ENCODE measurements at regions not wholly inside any gene's neighbourhood (a gene's known extent, or its start where the extent isn't known, plus 50 kb on each side); places are given as distances from the start of the nearest gene placed in this dataset.
A peak's percentile ranks its signal among the peaks of the same experiment; 100 is the strongest.
"Not testable (repeated sequence)": the region's sequence is repeated elsewhere in the genome, so short reads cannot be mapped to it uniquely, and the experiment has no call there.

- DNase-seq (no peak), ATAC-seq (no peak)
- intact Hi-C loops (cut with DNase I, micrococcal nuclease) = loop anchor here in 1 of 2 donors (10.0 kb wide), 1 partner anchor 59 kb away; no protein-coding TSS in a partner anchor
Observed at GRCh38 chr9:1913631-1914330, 101.4 kb upstream of the SMARCA2 start.

GRCh38 chr9:1916095-1916494, 99.1 kb upstream of the SMARCA2 start:
- no peak for ATAC-seq

DNA sequence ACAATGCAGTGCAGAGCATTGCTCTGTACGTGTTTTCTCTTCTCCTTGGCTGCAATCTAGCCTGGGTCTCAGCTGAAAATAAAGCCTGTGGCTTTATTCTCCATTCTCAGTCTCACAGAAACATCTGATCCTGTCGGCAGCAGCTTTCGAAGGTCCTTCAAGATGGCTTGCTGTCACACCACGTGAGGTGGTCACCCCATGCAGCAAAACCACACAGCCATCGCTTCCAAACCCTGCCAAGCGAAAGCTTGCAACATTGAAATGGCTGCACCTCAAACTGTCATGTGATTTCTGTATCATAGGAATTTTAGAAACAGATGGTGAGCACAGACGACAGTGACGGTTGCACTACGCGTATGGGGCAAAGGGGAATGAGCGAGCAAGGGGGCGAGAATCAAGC, 98.5 kb upstream of the SMARCA2 start:
- DNase-seq (no peak), ATAC-seq (no peak)
- intact Hi-C loops (cut with DNase I, micrococcal nuclease) = loop anchor here in 1 of 2 donors (10.0 kb wide), 1 partner anchor 62 kb away; no protein-coding TSS in a partner anchor

More at GRCh38 chr9:1916095-1916494, 99.1 kb upstream of the SMARCA2 start:
- DNase-seq = no peak
- intact Hi-C loops (cut with DNase I, micrococcal nuclease) = loop anchor here in 1 of 2 donors (10.0 kb wide), 1 partner anchor 61 kb away; no protein-coding TSS in a partner anchor

DNA sequence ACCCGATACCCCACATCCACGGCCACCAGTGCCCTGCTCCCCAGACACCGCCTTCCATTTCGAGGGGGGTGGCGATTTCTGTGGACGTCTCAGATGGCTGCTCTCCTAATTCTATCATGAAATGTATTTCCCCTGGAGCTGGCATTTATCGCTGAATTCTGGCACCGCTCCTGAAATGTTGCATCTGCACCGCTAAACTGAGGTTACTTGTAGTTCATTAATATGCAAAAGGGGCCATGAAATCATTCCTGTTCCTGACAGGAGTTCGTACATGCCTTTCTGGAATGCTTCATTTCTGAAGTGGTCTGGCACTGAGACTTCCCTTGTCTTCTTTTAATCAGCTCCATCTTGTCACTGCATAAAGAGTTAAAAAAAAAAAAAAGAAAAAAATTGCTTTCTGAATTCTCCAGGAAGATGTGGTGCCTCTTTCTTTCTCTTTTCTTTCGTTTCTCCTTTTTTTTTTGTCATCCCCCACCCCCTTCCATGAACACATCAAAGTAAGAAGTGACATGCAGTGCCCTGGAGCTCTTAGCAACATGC, 97.7 kb upstream of the SMARCA2 start:
- intact Hi-C loops (cut with DNase I, micrococcal nuclease) = loop anchor here in 1 of 2 donors (10.0 kb wide), 1 partner anchor 63 kb away; no protein-coding TSS in a partner anchor
- ATAC-seq (no peak), DNase-seq (no peak)

- no peak for DNase-seq
- intact Hi-C loops (cut with DNase I, micrococcal nuclease) = loop anchor here in 1 of 2 donors (10.0 kb wide), 1 partner anchor 63 kb away; no protein-coding TSS in a partner anchor
- no peak for ATAC-seq
Observed at GRCh38 chr9:1918108-1918507, 97.0 kb upstream of the SMARCA2 start.

GRCh38 chr9:1918622-1919021, 96.5 kb upstream of the SMARCA2 start:
- ATAC-seq (no peak), DNase-seq (no peak)
- intact Hi-C loops (cut with DNase I, micrococcal nuclease) = loop anchor here in 1 of 2 donors (10.0 kb wide), 1 partner anchor 64 kb away; no protein-coding TSS in a partner anchor

- intact Hi-C loops (cut with DNase I, micrococcal nuclease) = loop anchor here in 1 of 2 donors (10.0 kb wide), 1 partner anchor 64 kb away; no protein-coding TSS in a partner anchor
- ATAC-seq = no peak
- no peak for DNase-seq
Observed at GRCh38 chr9:1919229-1919628, 95.9 kb upstream of the SMARCA2 start.

DNA sequence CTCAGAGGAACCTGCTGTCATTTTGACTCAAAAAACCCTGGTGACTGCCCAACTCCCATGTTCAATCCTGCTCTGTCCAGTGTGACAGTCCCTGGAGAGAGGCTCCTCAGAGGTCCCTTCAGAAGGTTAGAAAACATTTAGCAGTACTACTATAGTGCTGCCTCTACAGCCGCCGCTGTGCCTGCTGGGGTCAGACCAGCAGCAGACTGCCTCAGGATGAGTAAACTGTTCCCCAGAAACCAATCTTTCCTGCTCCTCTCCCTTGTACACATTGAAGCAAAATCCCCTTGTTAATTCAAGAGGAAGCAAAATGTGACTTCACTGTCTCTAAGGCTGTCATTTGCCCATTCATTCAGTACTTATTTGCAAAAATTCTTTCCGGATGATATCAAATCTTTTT, 94.8 kb upstream of the SMARCA2 start:
- DNase-seq = no peak
- ATAC-seq = no peak
- intact Hi-C loops (cut with DNase I, micrococcal nuclease) = no loop called here

GRCh38 chr9:1922026-1922425, 93.1 kb upstream of the SMARCA2 start:
- ATAC-seq = no peak
- intact Hi-C loops (cut with DNase I, micrococcal nuclease) = no loop called here
- DNase-seq = no peak

- no peak for DNase-seq
- intact Hi-C loops (cut with DNase I, micrococcal nuclease) = no loop called here
- ATAC-seq = no peak
Observed at GRCh38 chr9:1927546-1927945, 87.6 kb upstream of the SMARCA2 start.

GRCh38 chr9:1929134-1929533, 86.0 kb upstream of the SMARCA2 start:
- DNase-seq = no peak
- no peak for ATAC-seq
- intact Hi-C loops (cut with DNase I, micrococcal nuclease) = no loop called here

DNA sequence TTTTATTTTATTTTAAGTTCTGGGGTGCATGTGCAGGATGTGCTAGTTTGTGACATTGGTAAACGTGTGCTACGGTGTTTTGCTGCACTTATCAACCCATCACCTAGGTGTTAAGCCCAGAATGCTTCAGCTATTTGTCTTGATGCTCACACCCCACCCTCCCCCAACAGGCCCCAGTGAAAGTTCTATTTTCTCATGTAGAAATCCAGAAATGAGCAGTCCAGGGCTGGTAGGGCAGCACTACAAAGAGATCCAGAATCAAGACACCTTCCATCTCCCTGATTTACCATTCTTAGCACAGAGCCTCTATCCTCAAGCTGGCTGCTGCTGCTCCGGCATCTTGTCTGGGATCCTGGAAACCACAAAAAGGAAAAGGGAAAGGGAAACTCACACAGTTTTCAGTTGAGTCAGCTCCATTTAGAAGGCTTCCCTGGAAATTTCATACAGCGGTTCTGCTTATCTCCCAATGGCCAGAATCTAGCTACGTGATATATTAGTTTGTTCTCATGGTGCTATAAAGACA, 85.4 kb upstream of the SMARCA2 start:
- no peak for DNase-seq
- ATAC-seq = no peak
- intact Hi-C loops (cut with DNase I, micrococcal nuclease) = no loop called here

- ATAC-seq; intact Hi-C loops (cut with DNase I, micrococcal nuclease); DNase-seq: not testable (repeated sequence)
Observed at GRCh38 chr9:1930245-1930736, 84.9 kb upstream of the SMARCA2 start.

GRCh38 chr9:1938135-1938534, 77.0 kb upstream of the SMARCA2 start:
- no peak for DNase-seq
- no peak for ATAC-seq
- intact Hi-C loops (cut with DNase I, micrococcal nuclease) = no loop called here

GRCh38 chr9:1938675-1939170, 76.4 kb upstream of the SMARCA2 start:
- intact Hi-C loops (cut with DNase I, micrococcal nuclease) = no loop called here
- no peak for ATAC-seq
- DNase-seq = no peak

DNA sequence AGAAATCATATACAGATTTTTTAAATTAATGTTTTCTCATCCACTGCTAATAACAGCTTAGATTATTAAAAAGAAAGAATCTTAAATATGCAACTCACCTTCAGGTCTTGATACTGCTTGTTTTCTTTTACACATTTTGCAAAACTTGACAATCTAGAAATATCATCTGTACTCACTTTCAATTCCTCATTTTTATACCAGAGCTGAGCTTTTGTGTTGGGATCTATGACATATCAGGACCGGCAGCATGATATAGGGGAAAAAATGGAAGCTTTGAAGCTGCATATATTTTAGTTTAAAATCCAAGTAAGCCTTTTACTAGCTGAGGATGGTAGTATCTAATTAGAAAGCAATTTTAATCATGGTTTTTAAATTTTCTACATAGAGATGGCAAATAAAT, 75.7 kb upstream of the SMARCA2 start:
- intact Hi-C loops (cut with DNase I, micrococcal nuclease) = no loop called here
- no peak for ATAC-seq
- no peak for DNase-seq

- intact Hi-C loops (cut with DNase I, micrococcal nuclease) = no loop called here
- ATAC-seq = peak; percentile 61
- DNase-seq = peak in 1 of 2 donors; percentile 19
Observed at GRCh38 chr9:1939926-1940368, 75.2 kb upstream of the SMARCA2 start.

DNA sequence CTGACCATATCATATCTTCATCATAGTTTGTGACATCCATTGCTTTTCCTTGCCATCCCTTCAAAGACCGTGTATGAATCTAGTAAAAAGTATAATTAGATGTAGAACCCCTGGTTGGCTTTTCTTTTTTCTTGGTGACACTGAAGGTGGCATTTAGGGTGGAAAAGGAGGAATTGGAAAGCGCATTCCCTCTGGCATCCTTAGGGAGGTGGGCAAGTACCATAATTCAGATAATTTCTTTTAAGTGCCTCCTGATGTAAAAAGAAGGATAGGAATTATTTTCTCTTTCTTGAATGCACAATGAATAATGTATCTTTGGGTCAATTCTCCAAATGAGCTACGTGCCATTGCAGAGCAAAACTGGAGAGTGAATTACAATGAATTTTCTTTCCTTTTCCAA, 73.2 kb upstream of the SMARCA2 start:
- ATAC-seq = no peak
- intact Hi-C loops (cut with DNase I, micrococcal nuclease) = no loop called here
- DNase-seq = no peak

- ATAC-seq = no peak
- DNase-seq = no peak
- intact Hi-C loops (cut with DNase I, micrococcal nuclease) = no loop called here
Observed at GRCh38 chr9:1946526-1947283, 68.4 kb upstream of the SMARCA2 start.
